OCI-LY3 (cell line): ENCODE measurements at regions not wholly inside any gene's neighbourhood (a gene's known extent, or its start where the extent isn't known, plus 50 kb on each side); places are given as distances from the start of the nearest gene placed in this dataset.
"Not testable (repeated sequence)": the region's sequence is repeated elsewhere in the genome, so short reads cannot be mapped to it uniquely, and the experiment has no call there.

Experiments used
- H2AFZ ChIP-seq: fragments of 200-600, 300-600 bp; shearing (Covaris generic); 2 replicates; pipeline ENCODE4 v1.6.0; 2014; ENCODE audit warnings: antibody characterized with exemption, low read depth, low read length
- H3K27ac ChIP-seq: fragments of 200-600, 300-600 bp; sonication (generic); 2 replicates; pipeline ENCODE4 v1.5.1; 2014; ENCODE audit warnings: mild to moderate bottlenecking, low read length, moderate library complexity, mixed read lengths
- H3K27me3 ChIP-seq: fragments of 200-600, 300-600 bp; sonication (generic); 2 replicates; pipeline ENCODE4 v1.6.1; 2014; ENCODE audit warnings: low read depth, low read length, mixed read lengths
- H3K36me3 ChIP-seq: fragments of 200-600, 300-600 bp; sonication (generic); replicated peaks from 2 replicates; pipeline ENCODE3; 2014; ENCODE audit warnings: low read depth, low read length, mixed read lengths
- H3K4me1 ChIP-seq: fragments of 300-600, 200-600 bp; sonication (generic); 2 replicates; pipeline ENCODE4 v1.6.1; 2014; ENCODE audit warnings: low read length, mixed read lengths
- H3K4me2 ChIP-seq: fragments of 200-600, 300-600 bp; sonication (generic); 2 replicates; pipeline ENCODE4 v1.6.1; 2014; ENCODE audit warnings: low read length, mixed read lengths
- H3K4me3 ChIP-seq: fragments of 300-600, 200-600 bp; sonication (generic); 2 replicates; pipeline ENCODE4 v1.5.1; 2014; ENCODE audit warnings: antibody characterized with exemption, mild to moderate bottlenecking, low read length, moderate library complexity
- H3K79me2 ChIP-seq: fragments of 300-600, 200-600 bp; shearing (Covaris generic); 2 replicates; pipeline ENCODE4 v1.6.1; 2014; ENCODE audit warnings: mild to moderate bottlenecking, low read length, mixed read lengths
- H3K9ac ChIP-seq: fragments of 300-600, 200-600 bp; shearing (Covaris generic); 2 replicates; pipeline ENCODE4 v1.6.0; 2014; ENCODE audit warnings: mild to moderate bottlenecking, low read length, moderate library complexity
- H3K9me3 ChIP-seq: fragments of 200-600, 300-600 bp; shearing (Covaris generic); 2 replicates; pipeline ENCODE4 v1.6.1; 2014; ENCODE audit warnings: low read length, mixed read lengths; ENCODE audit not compliant: insufficient read depth
- H4K20me1 ChIP-seq: fragments of 200-600, 300-600 bp; sonication (generic); 2 replicates; pipeline ENCODE4 v1.6.1; 2016; ENCODE audit warnings: low read length, mixed read lengths; ENCODE audit not compliant: insufficient read depth
- CTCF ChIP-seq: fragments of 200-600, 300-600 bp; sonication (generic); IDR thresholded peaks from 2 replicates; pipeline ENCODE4 v1.5.1; 2014; ENCODE audit warnings: antibody characterized with exemption, low read length, low read depth

- H3K79me2 ChIP-seq, H3K4me1 ChIP-seq, H3K27ac ChIP-seq, H4K20me1 ChIP-seq, H3K9ac ChIP-seq, H3K4me2 ChIP-seq, H3K4me3 ChIP-seq, H2AFZ ChIP-seq, H3K36me3 ChIP-seq, H3K27me3 ChIP-seq, H3K9me3 ChIP-seq: not testable (repeated sequence)
Measured at GRCh38 chr2:89296820-89297398, 605.4 kb downstream of the RPIA start.

DNA sequence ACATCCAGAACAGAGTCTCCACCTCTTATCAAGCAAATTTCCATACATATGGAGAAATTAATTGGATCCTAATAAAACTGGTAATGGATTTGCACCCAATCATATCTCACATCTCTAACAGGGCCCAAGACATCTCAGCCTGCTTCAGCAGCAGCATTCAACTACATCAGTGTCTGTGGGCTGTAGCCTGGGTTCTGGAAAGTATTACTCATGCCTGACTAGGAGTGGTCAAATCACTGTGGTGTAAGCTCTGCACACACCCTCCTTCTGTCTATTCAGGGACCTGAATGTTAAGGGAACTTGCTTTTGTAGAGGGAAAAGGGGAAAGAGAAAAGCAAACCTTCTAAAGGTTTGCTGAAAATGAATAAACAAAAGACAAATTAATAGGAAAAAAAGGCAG, 607.7 kb downstream of the RPIA start:
- H3K79me2 ChIP-seq, H3K4me3 ChIP-seq, H3K9me3 ChIP-seq, H3K4me1 ChIP-seq, H3K36me3 ChIP-seq, H4K20me1 ChIP-seq, H3K27ac ChIP-seq, H2AFZ ChIP-seq, H3K27me3 ChIP-seq, H3K4me2 ChIP-seq, H3K9ac ChIP-seq: not testable (repeated sequence)

DNA sequence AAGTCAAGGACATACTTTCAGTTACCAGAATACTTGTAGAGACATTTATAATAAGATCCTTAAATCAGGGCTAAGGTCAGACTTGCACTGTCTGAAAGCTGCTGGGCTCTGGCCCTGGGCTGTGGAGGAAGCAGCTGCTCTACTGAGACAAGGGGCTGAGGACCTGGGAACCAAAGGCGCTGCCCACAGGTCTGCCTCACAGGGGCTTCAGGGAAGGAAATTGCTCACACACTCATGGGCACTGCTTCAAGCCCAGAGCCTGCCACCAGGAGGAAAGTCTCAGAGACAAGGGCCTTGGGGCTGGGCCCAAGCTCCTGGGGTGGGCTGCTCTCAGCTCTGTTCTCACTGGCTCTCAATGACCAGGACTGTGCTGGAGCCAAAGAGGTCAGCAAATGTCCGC, 614.1 kb downstream of the RPIA start:
- not testable (repeated sequence) for H4K20me1 ChIP-seq, H3K9me3 ChIP-seq, H3K9ac ChIP-seq, H3K27ac ChIP-seq, H3K79me2 ChIP-seq, H3K4me1 ChIP-seq, H3K4me3 ChIP-seq, H3K36me3 ChIP-seq, H3K27me3 ChIP-seq, H2AFZ ChIP-seq, H3K4me2 ChIP-seq

GRCh38 chr2:89306869-89307637, 615.6 kb downstream of the RPIA start:
- H3K79me2 ChIP-seq, H3K4me1 ChIP-seq, H3K4me2 ChIP-seq, H3K4me3 ChIP-seq, H3K9me3 ChIP-seq, H4K20me1 ChIP-seq, H3K27me3 ChIP-seq, H3K36me3 ChIP-seq, H2AFZ ChIP-seq, H3K27ac ChIP-seq, H3K9ac ChIP-seq: not testable (repeated sequence)

DNA sequence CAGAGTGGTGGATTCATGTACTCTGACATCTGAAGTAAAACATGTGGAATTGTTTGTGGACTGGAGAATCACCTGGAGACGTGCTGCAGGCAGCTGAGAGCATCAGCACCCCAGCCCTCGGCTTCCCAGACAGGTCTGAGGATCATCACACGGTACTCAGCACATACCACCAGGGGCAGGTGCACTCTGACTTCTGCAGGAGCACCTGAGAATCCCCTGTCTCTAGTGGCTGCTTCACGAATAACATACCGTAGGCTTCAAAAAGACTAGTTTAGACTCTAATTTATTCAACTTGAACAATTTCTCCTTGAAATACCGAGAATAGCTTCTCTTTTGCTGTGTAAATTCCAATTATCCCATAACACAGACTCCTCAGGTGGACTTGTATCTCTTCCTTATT, 627.5 kb downstream of the RPIA start:
- H3K9ac ChIP-seq, H3K4me2 ChIP-seq, H4K20me1 ChIP-seq, H3K9me3 ChIP-seq, H3K27me3 ChIP-seq, H3K36me3 ChIP-seq, H3K27ac ChIP-seq, H3K4me1 ChIP-seq, H3K4me3 ChIP-seq, H3K79me2 ChIP-seq, H2AFZ ChIP-seq: not testable (repeated sequence)

DNA sequence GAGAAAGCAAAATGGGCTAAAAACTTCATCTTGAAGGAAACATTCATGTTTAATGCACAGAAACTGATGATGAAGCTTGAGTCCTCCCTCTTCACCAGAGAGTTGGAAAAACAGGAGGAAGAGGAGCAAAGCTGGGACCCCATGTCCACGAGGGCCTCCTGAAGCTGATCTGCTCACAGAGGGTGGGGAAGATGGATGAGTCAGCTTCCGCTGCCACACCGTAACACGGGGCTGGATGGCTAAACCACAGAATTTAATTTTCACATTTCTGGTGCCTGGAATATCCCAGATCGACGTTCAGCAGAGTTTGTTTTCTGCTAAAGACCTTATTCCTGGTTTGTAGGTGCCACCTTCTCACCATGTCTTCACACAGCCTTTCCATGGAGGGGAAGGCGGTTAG, 634.4 kb downstream of the RPIA start:
- H3K4me1 ChIP-seq, H4K20me1 ChIP-seq, H2AFZ ChIP-seq, H3K4me3 ChIP-seq, H3K79me2 ChIP-seq, H3K27ac ChIP-seq, H3K36me3 ChIP-seq, H3K9me3 ChIP-seq, H3K27me3 ChIP-seq, H3K4me2 ChIP-seq, H3K9ac ChIP-seq: not testable (repeated sequence)

- not testable (repeated sequence) for H3K36me3 ChIP-seq, H3K27me3 ChIP-seq, H3K9ac ChIP-seq, H3K4me3 ChIP-seq, H3K4me2 ChIP-seq, H4K20me1 ChIP-seq, H3K4me1 ChIP-seq, H3K9me3 ChIP-seq, H3K79me2 ChIP-seq, H3K27ac ChIP-seq, H2AFZ ChIP-seq
- peak; percentile 30 for TF ChIP-seq CTCF
Measured at GRCh38 chr2:89326455-89326854, 635.0 kb downstream of the RPIA start.

- not testable (repeated sequence) for H3K27me3 ChIP-seq, H3K4me3 ChIP-seq, H2AFZ ChIP-seq, H3K79me2 ChIP-seq, H3K9ac ChIP-seq, H3K27ac ChIP-seq, H3K36me3 ChIP-seq, H3K4me2 ChIP-seq, H4K20me1 ChIP-seq, H3K9me3 ChIP-seq, H3K4me1 ChIP-seq
Measured at GRCh38 chr2:89328790-89329189, 637.3 kb downstream of the RPIA start.
